ENCODE measurements at regions not wholly inside any gene's neighbourhood (a gene's known extent, or its start where the extent isn't known, plus 50 kb on each side); places are given as distances from the start of the nearest gene placed in this dataset.

DNA sequence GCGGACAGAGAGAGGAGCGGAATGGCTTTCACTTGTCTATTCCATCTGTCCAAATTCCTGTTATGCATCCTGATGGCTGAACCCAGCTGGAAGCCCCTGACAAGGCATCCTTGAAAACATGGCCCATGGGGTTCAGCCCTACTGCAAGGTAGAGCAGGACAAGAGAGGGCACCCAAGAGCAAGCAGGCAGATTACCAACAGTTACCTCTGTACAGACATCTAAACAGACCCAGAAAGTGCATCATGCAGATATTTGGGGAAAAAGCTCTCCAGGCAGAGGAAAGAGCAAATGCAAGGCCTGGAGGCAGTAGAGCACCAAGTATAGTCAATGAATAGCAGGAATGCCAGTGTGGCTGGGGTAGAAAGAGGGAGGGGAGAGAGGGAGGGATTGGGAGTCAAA, 407.5 kb downstream of the PCNX1 start:
- no peak for TF ChIP-seq POLR2A (IDR thresholded peaks at IDR 0.05)
- TF ChIP-seq, protein P1, sequence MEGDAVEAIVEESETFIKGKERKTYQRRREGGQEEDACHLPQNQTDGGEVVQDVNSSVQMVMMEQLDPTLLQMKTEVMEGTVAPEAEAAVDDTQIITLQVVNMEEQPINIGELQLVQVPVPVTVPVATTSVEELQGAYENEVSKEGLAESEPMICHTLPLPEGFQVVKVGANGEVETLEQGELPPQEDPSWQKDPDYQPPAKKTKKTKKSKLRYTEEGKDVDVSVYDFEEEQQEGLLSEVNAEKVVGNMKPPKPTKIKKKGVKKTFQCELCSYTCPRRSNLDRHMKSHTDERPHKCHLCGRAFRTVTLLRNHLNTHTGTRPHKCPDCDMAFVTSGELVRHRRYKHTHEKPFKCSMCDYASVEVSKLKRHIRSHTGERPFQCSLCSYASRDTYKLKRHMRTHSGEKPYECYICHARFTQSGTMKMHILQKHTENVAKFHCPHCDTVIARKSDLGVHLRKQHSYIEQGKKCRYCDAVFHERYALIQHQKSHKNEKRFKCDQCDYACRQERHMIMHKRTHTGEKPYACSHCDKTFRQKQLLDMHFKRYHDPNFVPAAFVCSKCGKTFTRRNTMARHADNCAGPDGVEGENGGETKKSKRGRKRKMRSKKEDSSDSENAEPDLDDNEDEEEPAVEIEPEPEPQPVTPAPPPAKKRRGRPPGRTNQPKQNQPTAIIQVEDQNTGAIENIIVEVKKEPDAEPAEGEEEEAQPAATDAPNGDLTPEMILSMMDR (IDR thresholded peaks at IDR 0.05), result no peak
- TF ChIP-seq EP300 (IDR thresholded peaks at IDR 0.05), result no peak
- no peak for TF ChIP-seq POLR2AphosphoS5 (IDR thresholded peaks at IDR 0.05)
